Activated CD4-positive, CD25-positive, alpha-beta regulatory T cell (primary cell): ENCODE measurements at regions not wholly inside any gene's neighbourhood (a gene's known extent, or its start where the extent isn't known, plus 50 kb on each side); places are given as distances from the start of the nearest gene placed in this dataset.
"Not testable (repeated sequence)": the region's sequence is repeated elsewhere in the genome, so short reads cannot be mapped to it uniquely, and the experiment has no call there.

Experiments used
- DNase-seq, 4 experiments: peaks; one replicate each; lab custom pipeline; 2025; lab: John Stamatoyannopoulos, UW

DNA sequence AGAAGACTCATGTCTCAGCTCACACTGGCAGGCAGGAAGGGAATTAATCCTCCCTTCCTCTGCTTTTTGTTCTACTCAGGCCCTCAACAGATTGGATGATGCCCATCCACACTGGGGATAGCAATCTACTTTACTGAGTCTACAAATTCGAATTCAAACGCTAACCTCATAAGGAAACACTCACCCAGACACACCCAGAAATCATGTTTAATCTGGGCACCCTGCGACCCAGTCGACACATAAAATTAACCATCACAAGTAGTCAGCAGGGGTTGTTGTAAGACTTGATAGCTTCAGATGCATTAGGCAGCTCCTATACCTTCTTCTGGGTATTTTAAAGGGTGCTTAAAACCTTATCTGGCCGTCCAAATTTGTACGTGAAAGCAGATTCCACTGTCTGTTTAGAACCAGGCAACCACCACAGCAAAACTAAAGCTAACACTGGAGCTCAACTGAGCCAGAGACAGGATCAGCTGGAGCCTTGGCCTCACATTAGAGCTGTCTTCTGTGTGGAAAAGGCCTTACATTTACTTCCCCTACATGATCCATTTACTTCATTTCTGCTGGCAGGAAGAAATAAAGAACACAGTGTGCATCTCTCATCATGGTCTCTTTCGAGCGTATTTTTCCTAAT, 407.3 kb upstream of the PPP2R3A start:
- DNase-seq = no peak

DNA sequence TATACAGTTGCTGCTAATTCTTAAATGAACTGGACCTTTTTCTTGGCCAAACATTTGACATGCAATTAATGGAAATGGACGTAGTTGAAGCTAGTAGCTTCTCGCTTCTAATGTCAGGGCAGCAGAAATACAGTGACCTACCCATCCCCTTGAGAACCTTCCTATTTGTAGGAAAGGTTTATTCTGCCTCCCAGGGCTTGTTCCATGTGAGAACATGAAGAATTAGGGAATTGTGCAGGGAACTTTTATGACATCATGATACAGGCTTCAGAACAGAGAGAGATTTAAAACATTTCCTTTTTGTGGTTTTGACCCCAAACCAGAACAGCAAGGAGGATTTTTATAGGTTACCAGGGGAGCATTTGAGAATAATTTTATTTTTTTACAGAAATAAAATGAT, 406.6 kb upstream of the PPP2R3A start:
- no peak for DNase-seq

GRCh38 chr3:135559802-135560201, 405.7 kb upstream of the PPP2R3A start:
- DNase-seq = no peak

- DNase-seq = no peak
These were observed 404.7 kb upstream of the PPP2R3A start for GRCh38 chr3:135560847-135561246.

- DNase-seq = no peak
These were observed 400.8 kb upstream of the PPP2R3A start for GRCh38 chr3:135564696-135565095.

DNA sequence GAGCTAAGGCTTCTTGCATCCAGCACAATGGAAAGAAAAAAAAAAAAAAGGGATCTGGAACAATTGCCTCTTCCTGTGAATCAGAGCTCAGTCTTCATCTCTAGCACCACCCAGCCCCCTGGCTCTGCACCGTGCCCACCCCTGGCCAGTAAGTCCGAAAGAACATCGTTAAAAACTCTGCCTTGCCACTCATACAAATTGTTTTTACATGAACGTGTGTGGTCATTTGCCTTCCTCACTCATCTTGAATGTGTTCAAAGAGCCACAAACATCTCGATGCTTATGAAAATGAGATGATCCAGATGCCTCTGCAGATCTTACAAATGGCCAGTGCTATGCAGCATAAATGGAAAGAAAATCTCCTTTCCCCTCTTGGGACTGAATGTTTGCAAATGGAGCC, 400.0 kb upstream of the PPP2R3A start:
- DNase-seq = no peak

DNA sequence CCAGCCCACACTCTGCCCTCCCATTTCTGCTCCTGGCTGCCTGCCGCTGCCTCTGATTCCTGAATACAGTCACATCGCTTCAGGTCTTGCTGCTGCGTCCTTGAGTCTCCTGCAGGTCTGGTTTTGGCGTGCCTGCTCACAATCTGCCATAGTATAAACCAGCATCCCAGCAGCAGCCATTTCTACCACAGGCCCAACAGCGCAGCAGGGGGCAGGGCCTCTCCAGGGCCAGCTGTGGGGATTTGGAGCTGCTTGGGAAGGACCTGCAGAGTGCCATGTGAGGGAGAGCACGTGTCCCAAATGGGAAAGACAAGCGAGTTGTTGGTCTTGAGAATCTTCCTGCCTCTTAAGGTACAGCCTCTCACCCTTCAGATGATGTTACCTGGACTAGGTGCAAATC, 398.3 kb upstream of the PPP2R3A start:
- DNase-seq = no peak

DNA sequence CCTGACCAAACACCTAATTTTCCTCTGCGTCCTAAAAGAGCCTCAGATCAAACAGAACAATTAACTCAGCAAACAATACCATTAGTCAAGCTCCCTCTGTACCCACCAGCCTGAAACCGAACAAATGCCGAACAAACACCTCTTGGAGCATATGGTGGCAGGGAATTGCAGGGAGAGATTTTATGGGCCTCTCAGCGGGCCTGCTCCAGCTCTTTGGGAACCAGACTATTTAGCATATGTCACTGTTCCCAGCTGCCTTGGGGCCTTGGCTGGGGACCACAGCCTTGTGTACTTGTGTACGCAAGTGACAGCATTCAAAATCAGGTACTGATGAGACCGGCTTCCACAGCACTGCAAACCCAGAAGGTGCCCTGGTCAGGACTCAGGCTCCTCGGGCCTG, 388.8 kb upstream of the PPP2R3A start:
- no peak for DNase-seq

DNA sequence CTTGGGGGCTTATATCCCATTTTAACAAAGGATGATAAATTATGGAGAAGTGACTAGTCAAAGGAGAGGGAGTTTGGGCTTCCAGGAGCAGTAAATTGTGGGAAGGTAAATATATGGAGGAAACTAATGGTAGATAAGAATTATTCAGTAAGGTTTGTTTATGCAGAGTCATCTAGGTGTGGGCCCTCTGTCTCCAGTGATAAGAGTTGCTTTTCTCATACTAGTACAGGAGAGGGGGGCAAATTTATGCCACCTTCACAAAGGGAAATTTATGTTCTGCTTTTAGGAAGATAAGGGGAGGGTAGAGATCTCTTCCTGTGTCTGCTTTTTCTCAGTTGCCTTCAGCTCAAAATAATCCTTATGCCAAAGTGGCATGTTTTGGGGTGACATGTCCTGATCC, 383.7 kb upstream of the PPP2R3A start:
- DNase-seq = no peak

DNA sequence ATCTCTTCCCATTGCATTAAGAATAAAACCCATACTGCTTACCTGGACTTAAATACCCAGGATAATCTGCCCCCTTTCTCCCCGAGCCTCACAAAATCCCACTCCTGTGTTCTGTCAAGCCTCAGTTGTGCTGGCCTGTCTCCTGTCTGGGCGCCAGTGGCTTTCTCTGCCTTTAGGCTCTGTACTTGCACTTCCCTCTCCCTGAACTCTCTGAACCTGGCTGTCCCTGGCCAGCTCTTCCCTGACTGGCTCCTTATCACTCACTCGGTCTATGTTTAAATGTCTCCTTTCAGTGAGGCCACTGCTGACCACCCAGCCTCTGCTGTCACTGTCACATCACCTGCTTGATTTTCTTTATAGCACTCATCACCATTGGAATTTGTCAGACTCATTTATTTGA, 382.7 kb upstream of the PPP2R3A start:
- DNase-seq = no peak

- DNase-seq = no peak
These were observed 369.0 kb upstream of the PPP2R3A start for GRCh38 chr3:135596563-135596962.

GRCh38 chr3:135597855-135598254, 367.7 kb upstream of the PPP2R3A start:
- no peak for DNase-seq

DNA sequence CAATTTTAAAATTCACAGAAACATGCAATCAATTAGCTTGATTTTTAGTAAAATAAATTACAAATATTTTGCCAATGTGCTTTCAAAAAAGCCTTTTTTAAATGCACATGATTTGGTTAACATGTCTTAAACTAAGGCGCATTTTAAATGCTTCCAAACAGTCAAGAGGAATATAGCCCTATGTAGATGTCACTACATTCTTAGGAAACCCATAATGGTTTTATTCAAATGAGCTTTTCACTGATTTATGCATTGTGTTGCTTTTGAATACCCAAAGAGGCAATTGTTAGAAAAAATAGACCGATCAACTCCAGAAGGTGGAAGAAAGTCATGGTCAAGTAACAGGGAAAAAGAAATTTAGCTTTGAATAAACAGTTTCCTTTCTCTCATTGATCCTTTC, 366.9 kb upstream of the PPP2R3A start:
- DNase-seq = no peak

DNA sequence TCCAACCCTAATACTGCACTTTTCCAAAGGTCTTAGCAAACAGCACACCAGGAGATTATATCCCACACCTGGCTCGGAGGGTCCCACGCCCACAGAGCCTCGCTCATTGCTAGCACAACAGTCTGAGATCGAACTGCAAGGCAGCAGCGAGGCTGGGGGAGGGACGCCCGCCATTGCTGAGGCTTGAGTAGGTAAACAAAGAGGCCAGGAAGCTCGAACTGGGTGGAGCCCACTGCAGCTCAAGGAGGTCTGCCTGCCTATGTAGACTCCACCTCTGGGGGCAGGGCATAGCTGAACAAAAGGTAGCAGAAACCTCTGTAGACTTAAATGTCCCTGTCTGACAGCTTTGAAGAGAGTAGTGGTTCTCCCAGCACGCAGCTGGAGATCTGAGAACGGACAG, 361.0 kb upstream of the PPP2R3A start:
- not testable (repeated sequence) for DNase-seq

DNA sequence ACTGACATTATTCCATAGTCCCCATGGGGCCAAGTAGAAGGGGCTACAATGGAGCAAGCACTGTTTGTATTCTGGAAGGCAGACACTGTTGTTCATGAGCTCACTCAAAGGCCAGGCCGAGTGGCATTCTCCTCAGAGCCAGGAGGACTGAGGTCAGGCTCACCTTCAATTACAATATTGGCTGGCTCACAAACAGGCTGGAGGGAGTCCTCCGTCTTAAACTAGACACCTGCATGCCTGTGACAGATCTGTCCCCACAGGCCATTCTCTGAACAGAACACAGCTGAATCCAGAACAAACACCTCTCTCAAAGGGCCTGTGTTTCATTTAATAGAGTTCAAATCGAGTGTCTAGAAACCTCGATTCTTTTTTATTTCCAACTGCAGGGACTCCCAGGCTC, 347.4 kb upstream of the PPP2R3A start:
- no peak for DNase-seq

DNA sequence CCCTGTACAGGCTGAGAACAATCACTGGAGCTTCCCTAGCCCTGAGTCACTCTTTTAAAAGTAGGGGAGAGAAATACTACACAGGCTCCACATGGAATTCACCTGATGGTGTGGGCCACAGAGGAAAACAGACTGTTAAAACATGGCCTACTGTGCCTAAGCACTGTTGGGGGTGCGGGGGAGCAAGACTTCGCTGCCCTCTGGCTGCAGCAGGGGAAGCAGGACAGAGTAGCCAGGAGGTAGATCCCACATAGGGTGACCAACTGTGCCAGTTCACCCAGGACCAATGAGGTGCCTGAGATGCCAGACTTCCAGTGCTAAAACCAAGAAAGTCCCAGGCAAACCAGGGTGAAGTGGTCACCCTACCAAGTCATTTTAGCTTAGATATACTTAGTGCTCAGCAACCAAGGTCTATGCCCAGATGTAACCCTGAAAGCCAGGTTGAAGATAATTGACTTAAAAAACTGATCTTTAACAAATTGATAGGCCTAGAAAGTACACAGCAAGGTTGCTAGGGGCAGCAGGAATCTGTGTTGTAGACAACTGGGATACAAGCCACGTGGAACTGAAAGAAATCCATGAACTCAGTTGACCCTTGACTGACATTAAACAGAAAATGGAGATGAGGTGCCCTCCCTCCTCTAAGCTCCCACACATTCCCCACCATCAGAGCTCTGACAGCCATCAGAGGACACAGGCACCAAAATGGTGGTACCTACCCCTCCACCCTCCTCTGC, 344.2 kb upstream of the PPP2R3A start:
- no peak for DNase-seq

- no peak for DNase-seq
These were observed 343.3 kb upstream of the PPP2R3A start for GRCh38 chr3:135622215-135622614.

- DNase-seq = no peak
These were observed 342.9 kb upstream of the PPP2R3A start for GRCh38 chr3:135622656-135623055.

- DNase-seq = no peak
These were observed 342.0 kb upstream of the PPP2R3A start for GRCh38 chr3:135623558-135623957.

DNA sequence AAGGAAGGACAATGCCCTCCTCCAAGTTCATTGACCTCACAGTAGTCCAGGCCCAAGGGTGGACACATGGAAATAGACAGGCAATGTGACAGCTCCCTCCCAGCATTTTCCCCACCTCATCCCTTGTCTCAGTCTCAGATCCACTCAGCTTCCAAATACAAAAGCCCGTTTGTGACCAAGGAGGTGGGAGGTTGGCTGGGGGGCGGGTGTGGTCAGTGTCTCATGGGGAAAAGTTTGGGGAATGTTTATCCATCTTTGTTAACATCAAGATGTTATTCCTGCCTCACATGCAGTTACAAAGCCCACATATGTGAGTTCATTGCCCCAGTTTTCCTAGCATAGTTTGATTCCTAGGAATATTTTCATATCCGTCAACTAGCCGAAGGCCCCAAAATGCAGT, 338.5 kb upstream of the PPP2R3A start:
- no peak for DNase-seq

GRCh38 chr3:135629701-135630408, 335.7 kb upstream of the PPP2R3A start:
- DNase-seq = no peak

GRCh38 chr3:135632556-135633065, 332.9 kb upstream of the PPP2R3A start:
- no peak for DNase-seq

GRCh38 chr3:135633078-135633477, 332.4 kb upstream of the PPP2R3A start:
- no peak for DNase-seq
